Keratinocyte (primary cell): ENCODE measurements at regions not wholly inside any gene's neighbourhood (a gene's known extent, or its start where the extent isn't known, plus 50 kb on each side); places are given as distances from the start of the nearest gene placed in this dataset.

ENCODE experiments used
- DNase-seq: peaks from one replicate; pipeline ENCODE4 v3.0.0-alpha.2; 2011; ENCODE audit warnings: low read depth, missing footprints, low spot score
- FAIRE-seq: peaks from 2 replicates; lab custom pipeline; 2011; peaks lifted over from hg19 to GRCh38; lab: Jason Lieb, UNC
- H2AFZ ChIP-seq: 2 replicates; pipeline ENCODE4 v1.6.0; 2012; ENCODE audit warnings: low read length, control low read depth, inconsistent platforms; ENCODE audit not compliant: control insufficient read depth
- H3K27ac ChIP-seq: 2 replicates; pipeline ENCODE4 v1.5.1; 2011; ENCODE audit warnings: low read length; ENCODE audit not compliant: control insufficient read depth, insufficient read depth
- H3K27me3 ChIP-seq: 3 replicates; pipeline ENCODE4 v1.6.0; 2011; ENCODE audit warnings: low read length; ENCODE audit not compliant: control insufficient read depth, insufficient read depth; ENCODE audit errors: extremely low read depth
- H3K36me3 ChIP-seq, 2 experiments: 2 replicates in 1 of 2; 3 replicates in 1 of 2; pipeline ENCODE4 v1.5.1; 2011; ENCODE audit warnings: low read length in 2 of 2, mild to moderate bottlenecking in 1 of 2; ENCODE audit not compliant: control insufficient read depth in 2 of 2, insufficient read depth in 2 of 2; ENCODE audit errors: extremely low read depth in 1 of 2
- H3K4me1 ChIP-seq: 3 replicates; pipeline ENCODE4 v1.5.1; 2011; ENCODE audit warnings: low read length; ENCODE audit not compliant: control insufficient read depth, insufficient read depth; ENCODE audit errors: extremely low read depth
- H3K4me2 ChIP-seq: 3 replicates; pipeline ENCODE4 v1.6.0; 2011; ENCODE audit warnings: low read depth, low read length; ENCODE audit not compliant: control insufficient read depth, insufficient read depth; ENCODE audit errors: extremely low read depth
- H3K4me3 ChIP-seq, 3 experiments: fragments of 200-600 bp in 1 of 3; sonication (generic) in 1 of 3; 2 replicates in 2 of 3; 3 replicates in 1 of 3; pipeline ENCODE4 v1.5.1; 2011 to 2016; ENCODE audit warnings: low read length in 3 of 3, mild to moderate bottlenecking in 3 of 3, control low read depth in 2 of 3, inconsistent platforms in 1 of 3, low read depth in 1 of 3, mixed read lengths in 1 of 3, mixed run types in 1 of 3, moderate library complexity in 1 of 3; ENCODE audit not compliant: control insufficient read depth in 2 of 3, insufficient read depth in 2 of 3; ENCODE audit errors: extremely low read depth in 1 of 3
- H3K79me2 ChIP-seq: 2 replicates; pipeline ENCODE4 v1.6.0; 2012; ENCODE audit warnings: low read length; ENCODE audit not compliant: control insufficient read depth, insufficient read depth
- H3K9ac ChIP-seq: 3 replicates; pipeline ENCODE4 v1.6.0; 2011; ENCODE audit warnings: low read length; ENCODE audit not compliant: control insufficient read depth, insufficient read depth; ENCODE audit errors: extremely low read depth
- H3K9me1 ChIP-seq: 3 replicates; pipeline ENCODE4 v1.6.0; 2011; ENCODE audit warnings: low read length; ENCODE audit not compliant: control insufficient read depth, insufficient read depth; ENCODE audit errors: extremely low read depth
- H3K9me3 ChIP-seq: 2 replicates; pipeline ENCODE4 v1.5.1; 2012; ENCODE audit warnings: low read depth, low read length; ENCODE audit not compliant: control insufficient read depth
- H4K20me1 ChIP-seq: 3 replicates; pipeline ENCODE4 v1.6.0; 2011; ENCODE audit warnings: low read length; ENCODE audit not compliant: control insufficient read depth, insufficient read depth; ENCODE audit errors: extremely low read depth
- EZH2 ChIP-seq: IDR thresholded peaks from one replicate; pipeline ENCODE4 v1.6.1; 2012; ENCODE audit warnings: inconsistent platforms, mild to moderate bottlenecking, low read length, moderate library complexity
- dilution Hi-C: fragments of 300-500 bp; cut with MboI; formaldehyde crosslinking; loops from one replicate; pipeline ENCODE4 v1.7.0; 2020; ENCODE audit warnings: low sequenced_read_pairs; ENCODE audit not compliant: extremely low pct_ligation_motif_present
- TF ChIP-seq, protein P1 (sequence below), 3 experiments: IDR thresholded peaks in 1 of 3; conservative IDR thresholded peaks in 1 of 3; optimal IDR thresholded peaks in 1 of 3; 2 replicates in 2 of 3; 3 replicates in 1 of 3; pipeline versions ENCODE3 to v1.5.1; 2011; ENCODE audit warnings: low read length in 3 of 3, mild to moderate bottlenecking in 3 of 3, moderate library complexity in 2 of 3, control low read depth in 1 of 3, inconsistent platforms in 1 of 3; ENCODE audit not compliant: insufficient read depth in 2 of 3; ENCODE audit errors: extremely low read depth in 1 of 3

DNA sequence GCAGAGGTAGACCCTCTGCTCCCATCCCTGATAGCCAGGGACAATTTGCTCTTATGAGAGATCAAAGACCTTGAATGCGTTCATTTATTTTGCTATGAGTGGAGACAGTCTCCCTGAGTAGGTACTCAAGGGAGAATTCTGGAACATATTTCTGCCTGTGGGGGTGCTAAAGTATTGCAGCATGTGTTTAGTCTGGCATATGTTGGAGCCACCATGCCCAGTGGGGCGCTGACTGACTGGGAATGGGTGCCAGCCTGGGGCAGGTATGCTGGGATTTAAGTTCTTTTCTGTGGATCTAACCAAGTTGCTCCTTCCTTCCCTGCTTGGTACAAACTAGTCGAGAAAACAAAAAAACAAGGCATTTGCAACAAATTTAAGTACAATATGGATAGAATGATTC is 99.1 kb downstream of the JCAD start:
- no peak for FAIRE-seq
- no peaks in the 10 kb centered on the region for H3K9me1 ChIP-seq
- TF ChIP-seq EZH2 = no peak
- TF ChIP-seq, protein P1, sequence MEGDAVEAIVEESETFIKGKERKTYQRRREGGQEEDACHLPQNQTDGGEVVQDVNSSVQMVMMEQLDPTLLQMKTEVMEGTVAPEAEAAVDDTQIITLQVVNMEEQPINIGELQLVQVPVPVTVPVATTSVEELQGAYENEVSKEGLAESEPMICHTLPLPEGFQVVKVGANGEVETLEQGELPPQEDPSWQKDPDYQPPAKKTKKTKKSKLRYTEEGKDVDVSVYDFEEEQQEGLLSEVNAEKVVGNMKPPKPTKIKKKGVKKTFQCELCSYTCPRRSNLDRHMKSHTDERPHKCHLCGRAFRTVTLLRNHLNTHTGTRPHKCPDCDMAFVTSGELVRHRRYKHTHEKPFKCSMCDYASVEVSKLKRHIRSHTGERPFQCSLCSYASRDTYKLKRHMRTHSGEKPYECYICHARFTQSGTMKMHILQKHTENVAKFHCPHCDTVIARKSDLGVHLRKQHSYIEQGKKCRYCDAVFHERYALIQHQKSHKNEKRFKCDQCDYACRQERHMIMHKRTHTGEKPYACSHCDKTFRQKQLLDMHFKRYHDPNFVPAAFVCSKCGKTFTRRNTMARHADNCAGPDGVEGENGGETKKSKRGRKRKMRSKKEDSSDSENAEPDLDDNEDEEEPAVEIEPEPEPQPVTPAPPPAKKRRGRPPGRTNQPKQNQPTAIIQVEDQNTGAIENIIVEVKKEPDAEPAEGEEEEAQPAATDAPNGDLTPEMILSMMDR (optimal IDR thresholded peaks at IDR 0.05 in 1 of 3, IDR thresholded peaks at IDR 0.05 in 1 of 3, conservative IDR thresholded peaks at IDR 0.05 in 1 of 3; ENCODE audit: extremely low read depth in 1 of 3, insufficient read depth in 2 of 3, low read length in 3 of 3) = no peak
- no peak overlapping the region for H2AFZ ChIP-seq
- no peaks in the 10 kb centered on the region for H3K9me3 ChIP-seq
- H3K36me3 ChIP-seq = no peaks in the 10 kb centered on the region
- H3K4me2 ChIP-seq = no peak overlapping the region
- no peaks in the 10 kb centered on the region for H3K79me2 ChIP-seq
- H3K9ac ChIP-seq = no peak overlapping the region
- H3K27ac ChIP-seq = no peak overlapping the region
- DNase-seq = no peak
- no peaks in the 10 kb centered on the region for H3K27me3 ChIP-seq
- dilution Hi-C loops = no loop called here
- peaks cover 3% of the 10 kb centered on the region for H3K4me1 ChIP-seq
- H3K4me3 ChIP-seq = no peak overlapping the region
- no peaks in the 10 kb centered on the region for H4K20me1 ChIP-seq

DNA sequence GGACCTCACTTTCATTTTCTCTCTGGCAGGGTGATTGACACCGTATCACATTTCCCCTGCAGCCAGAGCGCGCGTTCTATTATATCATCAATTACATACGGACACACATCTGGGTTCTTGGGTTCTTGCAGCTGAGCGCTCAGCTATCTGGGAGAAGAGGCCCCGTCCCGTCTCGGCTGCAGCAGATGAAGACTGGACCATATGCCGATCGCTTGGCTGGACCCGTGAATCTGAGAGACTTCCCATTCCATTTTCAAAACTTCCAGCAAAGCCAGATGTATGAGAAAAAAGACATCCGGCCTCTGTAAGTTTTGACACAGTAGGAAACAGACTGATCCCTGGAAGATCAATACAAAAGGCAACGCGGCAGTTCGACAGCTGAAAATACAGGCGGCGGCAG is 99.8 kb downstream of the JCAD start:
- Histone ChIP-seq H3K9me1 (no peaks in the 10 kb centered on the region), H3K9me3 (no peaks in the 10 kb centered on the region), H3K4me3 (no peak overlapping the region), H3K27me3 (no peaks in the 10 kb centered on the region), H4K20me1 (no peaks in the 10 kb centered on the region), H3K4me2 (no peak overlapping the region), H3K27ac (no peak overlapping the region), H3K36me3 (no peaks in the 10 kb centered on the region), H3K4me1 (peaks cover 4% of the 10 kb centered on the region), H2AFZ (no peak overlapping the region), H3K9ac (no peak overlapping the region), H3K79me2 (no peaks in the 10 kb centered on the region)
- DNase-seq (no peak), FAIRE-seq (no peak)
- dilution Hi-C loops = no loop called here
- TF ChIP-seq, protein P1 (optimal IDR thresholded peaks at IDR 0.05 in 1 of 3, IDR thresholded peaks at IDR 0.05 in 1 of 3, conservative IDR thresholded peaks at IDR 0.05 in 1 of 3; ENCODE audit: extremely low read depth in 1 of 3, insufficient read depth in 2 of 3, low read length in 3 of 3) = no peak
- TF ChIP-seq EZH2 = no peak
